ENCODE measurements at regions not wholly inside any gene's neighbourhood (a gene's known extent, or its start where the extent isn't known, plus 50 kb on each side); places are given as distances from the start of the nearest gene placed in this dataset.

- TF ChIP-seq HDGF (IDR thresholded peaks at IDR 0.05) (no peak), ZNF280B (CRISPR knock-in tag; IDR thresholded peaks at IDR 0.05) (no peak), MITF (IDR thresholded peaks at IDR 0.05) (no peak), CTCF (IDR thresholded peaks at IDR 0.05 in 2 of 3, conservative IDR thresholded peaks at IDR 0.05 in 1 of 3; ENCODE audit: insufficient read depth in 2 of 3, low read depth in 1 of 3, low read length in 3 of 3) (no peak), ZBTB17 (CRISPR knock-in tag; IDR thresholded peaks at IDR 0.05) (no peak), POLR2AphosphoS5 (IDR thresholded peaks at IDR 0.05; ENCODE audit: control insufficient read depth, insufficient read depth, low read depth, low read length) (no peak), FOXM1 (IDR thresholded peaks at IDR 0.05; ENCODE audit: low read depth) (no peak), FOXM1 (CRISPR knock-in tag; IDR thresholded peaks at IDR 0.05; ENCODE audit: low read depth) (no peak), MAX (CRISPR knock-in tag; IDR thresholded peaks at IDR 0.05) (no peak), ZNF274 (IDR thresholded peaks at IDR 0.05; ENCODE audit: borderline replicate concordance, low read depth, low read length) (no peak), SAFB2 (IDR thresholded peaks at IDR 0.05; ENCODE audit: borderline replicate concordance, low read depth, low read length, severe bottlenecking) (no peak), CREB1 (IDR thresholded peaks at IDR 0.05) (no peak), CREB1 (CRISPR knock-in tag; IDR thresholded peaks at IDR 0.05) (no peak), POLR2A (conservative IDR thresholded peaks at IDR 0.05) (no peak), RNF219 (CRISPR knock-in tag; IDR thresholded peaks at IDR 0.05) (no peak), ZBTB43 (CRISPR knock-in tag; IDR thresholded peaks at IDR 0.05) (no peak)
Measured at GRCh38 chr10:74771054-74771453, 55.3 kb upstream of the KAT6B start.
